Keratinocyte (primary cell): ENCODE measurements at regions not wholly inside any gene's neighbourhood (a gene's known extent, or its start where the extent isn't known, plus 50 kb on each side); places are given as distances from the start of the nearest gene placed in this dataset.

ENCODE experiments used
- DNase-seq: peaks from one replicate; pipeline ENCODE4 v3.0.0-alpha.2; 2011; ENCODE audit warnings: low read depth, missing footprints, low spot score
- FAIRE-seq: peaks from 2 replicates; lab custom pipeline; 2011; peaks lifted over from hg19 to GRCh38; lab: Jason Lieb, UNC
- H2AFZ ChIP-seq: 2 replicates; pipeline ENCODE4 v1.6.0; 2012; ENCODE audit warnings: low read length, control low read depth, inconsistent platforms; ENCODE audit not compliant: control insufficient read depth
- H3K27ac ChIP-seq: 2 replicates; pipeline ENCODE4 v1.5.1; 2011; ENCODE audit warnings: low read length; ENCODE audit not compliant: control insufficient read depth, insufficient read depth
- H3K27me3 ChIP-seq: 3 replicates; pipeline ENCODE4 v1.6.0; 2011; ENCODE audit warnings: low read length; ENCODE audit not compliant: control insufficient read depth, insufficient read depth; ENCODE audit errors: extremely low read depth
- H3K36me3 ChIP-seq, 2 experiments: 2 replicates in 1 of 2; 3 replicates in 1 of 2; pipeline ENCODE4 v1.5.1; 2011; ENCODE audit warnings: low read length in 2 of 2, mild to moderate bottlenecking in 1 of 2; ENCODE audit not compliant: control insufficient read depth in 2 of 2, insufficient read depth in 2 of 2; ENCODE audit errors: extremely low read depth in 1 of 2
- H3K4me1 ChIP-seq: 3 replicates; pipeline ENCODE4 v1.5.1; 2011; ENCODE audit warnings: low read length; ENCODE audit not compliant: control insufficient read depth, insufficient read depth; ENCODE audit errors: extremely low read depth
- H3K4me2 ChIP-seq: 3 replicates; pipeline ENCODE4 v1.6.0; 2011; ENCODE audit warnings: low read depth, low read length; ENCODE audit not compliant: control insufficient read depth, insufficient read depth; ENCODE audit errors: extremely low read depth
- H3K4me3 ChIP-seq, 3 experiments: fragments of 200-600 bp in 1 of 3; sonication (generic) in 1 of 3; 2 replicates in 2 of 3; 3 replicates in 1 of 3; pipeline ENCODE4 v1.5.1; 2011 to 2016; ENCODE audit warnings: low read length in 3 of 3, mild to moderate bottlenecking in 3 of 3, control low read depth in 2 of 3, inconsistent platforms in 1 of 3, low read depth in 1 of 3, mixed read lengths in 1 of 3, mixed run types in 1 of 3, moderate library complexity in 1 of 3; ENCODE audit not compliant: control insufficient read depth in 2 of 3, insufficient read depth in 2 of 3; ENCODE audit errors: extremely low read depth in 1 of 3
- H3K79me2 ChIP-seq: 2 replicates; pipeline ENCODE4 v1.6.0; 2012; ENCODE audit warnings: low read length; ENCODE audit not compliant: control insufficient read depth, insufficient read depth
- H3K9ac ChIP-seq: 3 replicates; pipeline ENCODE4 v1.6.0; 2011; ENCODE audit warnings: low read length; ENCODE audit not compliant: control insufficient read depth, insufficient read depth; ENCODE audit errors: extremely low read depth
- H3K9me1 ChIP-seq: 3 replicates; pipeline ENCODE4 v1.6.0; 2011; ENCODE audit warnings: low read length; ENCODE audit not compliant: control insufficient read depth, insufficient read depth; ENCODE audit errors: extremely low read depth
- H3K9me3 ChIP-seq: 2 replicates; pipeline ENCODE4 v1.5.1; 2012; ENCODE audit warnings: low read depth, low read length; ENCODE audit not compliant: control insufficient read depth
- H4K20me1 ChIP-seq: 3 replicates; pipeline ENCODE4 v1.6.0; 2011; ENCODE audit warnings: low read length; ENCODE audit not compliant: control insufficient read depth, insufficient read depth; ENCODE audit errors: extremely low read depth
- EZH2 ChIP-seq: IDR thresholded peaks from one replicate; pipeline ENCODE4 v1.6.1; 2012; ENCODE audit warnings: inconsistent platforms, mild to moderate bottlenecking, low read length, moderate library complexity
- dilution Hi-C: fragments of 300-500 bp; cut with MboI; formaldehyde crosslinking; loops from one replicate; pipeline ENCODE4 v1.7.0; 2020; ENCODE audit warnings: low sequenced_read_pairs; ENCODE audit not compliant: extremely low pct_ligation_motif_present
- TF ChIP-seq, protein P1 (sequence below), 3 experiments: IDR thresholded peaks in 1 of 3; conservative IDR thresholded peaks in 1 of 3; optimal IDR thresholded peaks in 1 of 3; 2 replicates in 2 of 3; 3 replicates in 1 of 3; pipeline versions ENCODE3 to v1.5.1; 2011; ENCODE audit warnings: low read length in 3 of 3, mild to moderate bottlenecking in 3 of 3, moderate library complexity in 2 of 3, control low read depth in 1 of 3, inconsistent platforms in 1 of 3; ENCODE audit not compliant: insufficient read depth in 2 of 3; ENCODE audit errors: extremely low read depth in 1 of 3

DNA sequence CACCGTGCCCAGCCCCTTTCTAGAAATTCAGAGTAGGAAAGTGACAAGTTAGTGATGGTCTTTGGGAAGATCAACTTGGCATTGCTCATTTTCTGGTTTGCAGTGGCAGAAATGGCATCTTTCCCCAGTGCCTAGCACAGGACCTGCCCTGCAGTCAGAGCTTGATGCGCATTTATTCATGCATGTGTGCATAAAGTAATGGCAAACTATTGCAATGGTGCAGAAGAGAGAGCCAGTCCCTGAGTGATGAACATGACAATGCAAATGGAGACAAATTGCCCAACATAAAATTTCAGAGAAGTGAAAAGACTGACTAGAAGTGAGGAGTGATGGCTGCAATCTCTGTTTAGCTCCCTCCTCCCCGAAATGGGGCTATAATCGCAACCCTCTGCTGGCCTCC, 268.2 kb downstream of the CCSER2 start:
- no peak overlapping the region for H3K4me2 ChIP-seq
- no peaks in the 10 kb centered on the region for H3K4me1 ChIP-seq
- FAIRE-seq, result no peak
- dilution Hi-C loops, result no loop called here
- H3K79me2 ChIP-seq, result no peaks in the 10 kb centered on the region
- H4K20me1 ChIP-seq, result no peaks in the 10 kb centered on the region
- TF ChIP-seq EZH2, result no peak
- TF ChIP-seq, protein P1, sequence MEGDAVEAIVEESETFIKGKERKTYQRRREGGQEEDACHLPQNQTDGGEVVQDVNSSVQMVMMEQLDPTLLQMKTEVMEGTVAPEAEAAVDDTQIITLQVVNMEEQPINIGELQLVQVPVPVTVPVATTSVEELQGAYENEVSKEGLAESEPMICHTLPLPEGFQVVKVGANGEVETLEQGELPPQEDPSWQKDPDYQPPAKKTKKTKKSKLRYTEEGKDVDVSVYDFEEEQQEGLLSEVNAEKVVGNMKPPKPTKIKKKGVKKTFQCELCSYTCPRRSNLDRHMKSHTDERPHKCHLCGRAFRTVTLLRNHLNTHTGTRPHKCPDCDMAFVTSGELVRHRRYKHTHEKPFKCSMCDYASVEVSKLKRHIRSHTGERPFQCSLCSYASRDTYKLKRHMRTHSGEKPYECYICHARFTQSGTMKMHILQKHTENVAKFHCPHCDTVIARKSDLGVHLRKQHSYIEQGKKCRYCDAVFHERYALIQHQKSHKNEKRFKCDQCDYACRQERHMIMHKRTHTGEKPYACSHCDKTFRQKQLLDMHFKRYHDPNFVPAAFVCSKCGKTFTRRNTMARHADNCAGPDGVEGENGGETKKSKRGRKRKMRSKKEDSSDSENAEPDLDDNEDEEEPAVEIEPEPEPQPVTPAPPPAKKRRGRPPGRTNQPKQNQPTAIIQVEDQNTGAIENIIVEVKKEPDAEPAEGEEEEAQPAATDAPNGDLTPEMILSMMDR (optimal IDR thresholded peaks at IDR 0.05 in 1 of 3, IDR thresholded peaks at IDR 0.05 in 1 of 3, conservative IDR thresholded peaks at IDR 0.05 in 1 of 3; ENCODE audit: extremely low read depth in 1 of 3, insufficient read depth in 2 of 3, low read length in 3 of 3), result no peak
- no peaks in the 10 kb centered on the region for H3K36me3 ChIP-seq
- H3K9me1 ChIP-seq, result no peaks in the 10 kb centered on the region
- no peak overlapping the region for H3K4me3 ChIP-seq
- H3K9ac ChIP-seq, result no peak overlapping the region
- H2AFZ ChIP-seq, result no peak overlapping the region
- H3K27ac ChIP-seq, result no peak overlapping the region
- H3K27me3 ChIP-seq, result no peaks in the 10 kb centered on the region
- DNase-seq, result no peak
- no peaks in the 10 kb centered on the region for H3K9me3 ChIP-seq

DNA sequence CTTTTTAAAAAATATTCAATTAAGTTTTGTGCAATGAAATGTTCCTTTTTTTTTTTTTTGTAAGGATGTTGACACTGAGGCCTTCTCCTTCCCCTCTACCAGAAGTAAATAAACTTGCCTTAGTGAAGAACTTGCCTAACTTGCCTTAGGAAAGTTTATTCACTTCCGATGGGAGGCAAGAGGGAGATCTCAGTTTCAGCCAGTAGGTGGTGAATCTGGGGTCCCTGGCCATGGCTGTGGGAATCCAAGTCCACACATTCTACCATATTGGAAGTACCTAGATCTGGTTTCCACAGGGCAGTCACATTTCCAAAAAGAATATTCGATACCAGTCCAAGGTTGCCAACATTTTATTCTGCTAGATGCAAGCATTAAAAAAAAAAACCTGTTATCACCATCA, 270.9 kb downstream of the CCSER2 start:
- H3K4me2 ChIP-seq, result no peak overlapping the region
- no peaks in the 10 kb centered on the region for H3K27me3 ChIP-seq
- dilution Hi-C loops, result no loop called here
- H3K9me3 ChIP-seq, result no peaks in the 10 kb centered on the region
- H3K9ac ChIP-seq, result no peak overlapping the region
- H3K27ac ChIP-seq, result no peak overlapping the region
- TF ChIP-seq EZH2, result no peak
- TF ChIP-seq, protein P1 (optimal IDR thresholded peaks at IDR 0.05 in 1 of 3, IDR thresholded peaks at IDR 0.05 in 1 of 3, conservative IDR thresholded peaks at IDR 0.05 in 1 of 3; ENCODE audit: extremely low read depth in 1 of 3, insufficient read depth in 2 of 3, low read length in 3 of 3), result no peak
- H2AFZ ChIP-seq, result no peak overlapping the region
- no peaks in the 10 kb centered on the region for H3K9me1 ChIP-seq
- no peaks in the 10 kb centered on the region for H3K79me2 ChIP-seq
- no peaks in the 10 kb centered on the region for H3K4me1 ChIP-seq
- no peak overlapping the region for H3K4me3 ChIP-seq
- no peaks in the 10 kb centered on the region for H3K36me3 ChIP-seq
- FAIRE-seq (no peak), DNase-seq (no peak)
- H4K20me1 ChIP-seq, result no peaks in the 10 kb centered on the region
